ENCODE measurements at regions not wholly inside any gene's neighbourhood (a gene's known extent, or its start where the extent isn't known, plus 50 kb on each side); places are given as distances from the start of the nearest gene placed in this dataset.
A peak's percentile ranks its signal among the peaks of the same experiment; 100 is the strongest.

GRCh38 chr14:100384819-100385813, 62.0 kb downstream of the SLC25A47 start:
- Mint-ChIP-seq H3K27me3 (ENCODE audit: unreplicated experiment) (peaks cover 2% of the 10 kb centered on the region), H3K36me3 (ENCODE audit: low read depth, unreplicated experiment) (no peaks in the 10 kb centered on the region), H3K4me3 (ENCODE audit: unreplicated experiment) (no peak overlapping the region), H3K27ac (ENCODE audit: unreplicated experiment) (peak overlapping the region; percentile 20), H3K4me1 (ENCODE audit: unreplicated experiment) (peaks cover 23% of the 10 kb centered on the region), H3K9me3 (ENCODE audit: unreplicated experiment) (no peaks in the 10 kb centered on the region)
- peak; percentile 69 for TF ChIP-seq CTCF (IDR thresholded peaks at IDR 0.05; ENCODE audit: unreplicated experiment)
- DNase-seq (ENCODE audit: low spot score): no peak

- no peaks in the 10 kb centered on the region for H3K9me3 Mint-ChIP-seq (ENCODE audit: unreplicated experiment)
- H3K4me3 Mint-ChIP-seq (ENCODE audit: unreplicated experiment): no peak overlapping the region
- TF ChIP-seq CTCF (IDR thresholded peaks at IDR 0.05; ENCODE audit: unreplicated experiment): no peak
- no peaks in the 10 kb centered on the region for H3K36me3 Mint-ChIP-seq (ENCODE audit: low read depth, unreplicated experiment)
- peaks cover 2% of the 10 kb centered on the region for H3K27me3 Mint-ChIP-seq (ENCODE audit: unreplicated experiment)
- DNase-seq (ENCODE audit: low spot score): no peak
- no peak overlapping the region for H3K27ac Mint-ChIP-seq (ENCODE audit: unreplicated experiment)
- peaks cover 31% of the 10 kb centered on the region for H3K4me1 Mint-ChIP-seq (ENCODE audit: unreplicated experiment)
Observed at GRCh38 chr14:100386121-100386520, 63.0 kb downstream of the SLC25A47 start.

- no peak for TF ChIP-seq CTCF (IDR thresholded peaks at IDR 0.05; ENCODE audit: unreplicated experiment)
- Mint-ChIP-seq H3K36me3 (ENCODE audit: low read depth, unreplicated experiment) (no peaks in the 10 kb centered on the region), H3K9me3 (ENCODE audit: unreplicated experiment) (no peaks in the 10 kb centered on the region), H3K4me1 (ENCODE audit: unreplicated experiment) (peaks cover 31% of the 10 kb centered on the region), H3K27me3 (ENCODE audit: unreplicated experiment) (no peaks in the 10 kb centered on the region), H3K27ac (ENCODE audit: unreplicated experiment) (no peak overlapping the region), H3K4me3 (ENCODE audit: unreplicated experiment) (no peak overlapping the region)
- no peak for DNase-seq (ENCODE audit: low spot score)
Observed at GRCh38 chr14:100386846-100387245, 63.7 kb downstream of the SLC25A47 start.

- no peaks in the 10 kb centered on the region for H3K9me3 Mint-ChIP-seq (ENCODE audit: unreplicated experiment)
- H3K36me3 Mint-ChIP-seq (ENCODE audit: low read depth, unreplicated experiment): no peaks in the 10 kb centered on the region
- no peaks in the 10 kb centered on the region for H3K27me3 Mint-ChIP-seq (ENCODE audit: unreplicated experiment)
- no peak for TF ChIP-seq CTCF (IDR thresholded peaks at IDR 0.05; ENCODE audit: unreplicated experiment)
- H3K4me3 Mint-ChIP-seq (ENCODE audit: unreplicated experiment): no peak overlapping the region
- H3K4me1 Mint-ChIP-seq (ENCODE audit: unreplicated experiment): peaks cover 31% of the 10 kb centered on the region
- DNase-seq (ENCODE audit: low spot score): no peak
- no peak overlapping the region for H3K27ac Mint-ChIP-seq (ENCODE audit: unreplicated experiment)
Observed at GRCh38 chr14:100387450-100387849, 64.3 kb downstream of the SLC25A47 start.

Data from endothelial cell (in vitro differentiated cells).